ENCODE measurements at regions not wholly inside any gene's neighbourhood (a gene's known extent, or its start where the extent isn't known, plus 50 kb on each side); places are given as distances from the start of the nearest gene placed in this dataset.

- intact Hi-C loops (cut with micrococcal nuclease; ENCODE audit: unreplicated experiment): no loop called here
- Histone ChIP-seq H3K4me1 (replicated peaks; ENCODE audit: insufficient read depth) (no peaks in the 10 kb centered on the region), H4K20me1 (ENCODE audit: insufficient read depth) (no peaks in the 10 kb centered on the region), H3K27me3 (ENCODE audit: insufficient read depth, low read depth) (no peaks in the 10 kb centered on the region), H3K4me2 (no peak overlapping the region), H3K36me3 (ENCODE audit: low read depth) (no peaks in the 10 kb centered on the region), H3F3A (ENCODE audit: insufficient read depth, low read depth) (no peaks in the 10 kb centered on the region), H3K79me2 (ENCODE audit: low read depth) (no peaks in the 10 kb centered on the region), H2AFZ (peak overlapping the region; percentile 62; the same call in 1 of the 2 replicates), H3K9me3 (ENCODE audit: insufficient read depth, low read depth) (no peaks in the 10 kb centered on the region), H3K4me3 (no peak overlapping the region), H3K27ac (no peak overlapping the region), H3K9me2 (ENCODE audit: insufficient read depth) (no peaks in the 10 kb centered on the region)
- no TSS peak for BruUV-seq (replicated peaks)
- ChIA-PET POLR2A (ENCODE audit: unreplicated experiment) (no interaction called here), CTCF (no interaction called here)
- no peak for DNase-seq
- no peak for TF ChIP-seq CTCF (conservative IDR thresholded peaks at IDR 0.05)
- TF ChIP-seq EZH2 (IDR thresholded peaks at IDR 0.05; ENCODE audit: low read depth): no peak
Observed at GRCh38 chr1:194196562-194196961, 1010.1 kb upstream of the B3GALT2 start.

GRCh38 chr1:194194724-194195123 lies 1008.3 kb upstream of the B3GALT2 start:
- POLR2A ChIA-PET (ENCODE audit: unreplicated experiment): no interaction called here
- Histone ChIP-seq H3K27me3 (ENCODE audit: insufficient read depth, low read depth) (no peaks in the 10 kb centered on the region), H3K4me1 (replicated peaks; ENCODE audit: insufficient read depth) (no peaks in the 10 kb centered on the region), H3K4me3 (no peak overlapping the region), H3K27ac (no peak overlapping the region), H3K79me2 (ENCODE audit: low read depth) (no peaks in the 10 kb centered on the region), H4K20me1 (ENCODE audit: insufficient read depth) (no peaks in the 10 kb centered on the region), H3F3A (ENCODE audit: insufficient read depth, low read depth) (no peaks in the 10 kb centered on the region), H3K9me2 (ENCODE audit: insufficient read depth) (no peaks in the 10 kb centered on the region), H3K9me3 (ENCODE audit: insufficient read depth, low read depth) (no peaks in the 10 kb centered on the region), H2AFZ (no peak overlapping the region), H3K4me2 (no peak overlapping the region), H3K36me3 (ENCODE audit: low read depth) (no peaks in the 10 kb centered on the region)
- no peak for TF ChIP-seq EZH2 (IDR thresholded peaks at IDR 0.05; ENCODE audit: low read depth)
- TF ChIP-seq CTCF (conservative IDR thresholded peaks at IDR 0.05): no peak
- CTCF ChIA-PET: no interaction called here
- intact Hi-C loops (cut with micrococcal nuclease; ENCODE audit: unreplicated experiment): no loop called here
- no peak for DNase-seq
- no TSS peak for BruUV-seq (replicated peaks)

- no TSS peak for BruUV-seq (replicated peaks)
- H2AFZ ChIP-seq: no peak overlapping the region
- no peaks in the 10 kb centered on the region for H3K9me3 ChIP-seq (ENCODE audit: insufficient read depth, low read depth)
- H3K36me3 ChIP-seq (ENCODE audit: low read depth): no peaks in the 10 kb centered on the region
- TF ChIP-seq EZH2 (IDR thresholded peaks at IDR 0.05; ENCODE audit: low read depth) (no peak), CTCF (conservative IDR thresholded peaks at IDR 0.05) (no peak)
- no peaks in the 10 kb centered on the region for H3K79me2 ChIP-seq (ENCODE audit: low read depth)
- no peak overlapping the region for H3K4me2 ChIP-seq
- DNase-seq: no peak
- POLR2A ChIA-PET (ENCODE audit: unreplicated experiment): no interaction called here
- CTCF ChIA-PET: no interaction called here
- H3K27me3 ChIP-seq (ENCODE audit: insufficient read depth, low read depth): no peaks in the 10 kb centered on the region
- intact Hi-C loops (cut with micrococcal nuclease; ENCODE audit: unreplicated experiment): no loop called here
- H3K4me3 ChIP-seq: no peak overlapping the region
- no peaks in the 10 kb centered on the region for H3K4me1 ChIP-seq (replicated peaks; ENCODE audit: insufficient read depth)
- no peaks in the 10 kb centered on the region for H3F3A ChIP-seq (ENCODE audit: insufficient read depth, low read depth)
- H4K20me1 ChIP-seq (ENCODE audit: insufficient read depth): no peaks in the 10 kb centered on the region
- H3K27ac ChIP-seq: no peak overlapping the region
- no peaks in the 10 kb centered on the region for H3K9me2 ChIP-seq (ENCODE audit: insufficient read depth)
Observed at GRCh38 chr1:194184974-194185373, 998.6 kb upstream of the B3GALT2 start.

Data from PC-9 (cell line).